ENCODE measurements at regions not wholly inside any gene's neighbourhood (a gene's known extent, or its start where the extent isn't known, plus 50 kb on each side); places are given as distances from the start of the nearest gene placed in this dataset.

DNA sequence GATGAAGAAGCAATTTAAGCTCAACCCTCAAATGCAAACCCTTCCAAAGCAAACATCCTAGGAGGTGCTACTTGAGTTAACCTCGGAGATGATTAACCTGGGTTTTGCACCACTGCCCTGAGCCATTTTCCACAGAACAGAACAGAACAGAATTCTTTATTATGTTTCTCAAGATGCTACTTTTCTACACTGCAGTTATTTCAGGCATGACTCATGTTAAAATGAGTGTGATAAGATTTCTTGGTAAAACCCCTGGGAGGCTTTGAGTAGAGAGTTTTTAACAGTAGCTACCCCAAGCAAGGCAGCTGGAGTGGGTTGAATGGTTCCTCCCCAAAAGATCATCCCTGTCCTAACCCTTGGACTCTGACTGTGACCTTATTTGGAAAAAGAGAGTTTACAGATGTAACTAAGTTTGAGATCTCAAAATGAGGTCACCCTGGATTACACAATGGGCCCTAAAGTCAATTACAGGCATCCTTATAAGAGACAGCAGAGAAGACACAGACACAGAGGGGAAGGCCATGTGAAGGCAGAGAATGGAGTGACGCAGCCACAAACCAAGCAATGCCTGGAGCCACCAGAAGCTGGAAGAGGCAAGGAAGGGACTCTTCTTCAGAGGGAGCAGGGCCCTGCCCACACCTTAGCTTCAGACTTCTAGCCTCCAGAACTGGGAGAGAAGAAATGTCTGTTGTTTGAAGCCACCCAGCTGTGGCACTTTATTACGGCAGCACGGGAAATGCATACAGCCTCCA lies 153.4 kb downstream of the ETS2 start:
- no peak for FAIRE-seq
- Histone ChIP-seq H3K36me3 (ENCODE audit: control insufficient read depth in 2 of 2, extremely low read depth in 1 of 2, insufficient read depth in 2 of 2, low read length in 2 of 2) (no peaks in the 10 kb centered on the region), H3K27me3 (ENCODE audit: control insufficient read depth in 2 of 2, insufficient read depth in 2 of 2, low read length in 2 of 2) (peaks cover 0 to 3% of the 10 kb centered on the region in 2 experiments), H3K4me2 (ENCODE audit: insufficient read depth, low read length) (no peak overlapping the region), H3K4me3 (replicated peaks in 1 of 3; ENCODE audit: insufficient read depth in 1 of 3, low read depth in 1 of 3, low read length in 3 of 3) (no peak overlapping the region), H2AFZ (ENCODE audit: low read depth, low read length) (no peak overlapping the region), H3K9me1 (replicated peaks; ENCODE audit: control insufficient read depth, extremely low read depth, insufficient read depth, low read length) (no peaks in the 10 kb centered on the region), H4K20me1 (replicated peaks; ENCODE audit: control insufficient read depth, extremely low read depth, insufficient read depth, low read length) (no peaks in the 10 kb centered on the region), H3K27ac (ENCODE audit: insufficient read depth, low read depth, low read length) (no peak overlapping the region), H3K79me2 (ENCODE audit: control insufficient read depth, insufficient read depth, low read length) (no peaks in the 10 kb centered on the region), H3K9ac (replicated peaks; ENCODE audit: extremely low read depth, insufficient read depth, low read length) (no peak overlapping the region), H3K4me1 (ENCODE audit: control insufficient read depth, extremely low read depth, insufficient read depth, low read length) (no peaks in the 10 kb centered on the region), H3K9me3 (replicated peaks; ENCODE audit: control insufficient read depth, insufficient read depth, low read length) (no peaks in the 10 kb centered on the region)
- no peak for TF ChIP-seq POLR2AphosphoS5 (IDR thresholded peaks at IDR 0.05; ENCODE audit: insufficient read depth, low read depth, low read length)
- TF ChIP-seq EZH2 (IDR thresholded peaks at IDR 0.05; ENCODE audit: borderline replicate concordance, low read depth, low read length, severe bottlenecking): no peak
- TF ChIP-seq, protein P1, sequence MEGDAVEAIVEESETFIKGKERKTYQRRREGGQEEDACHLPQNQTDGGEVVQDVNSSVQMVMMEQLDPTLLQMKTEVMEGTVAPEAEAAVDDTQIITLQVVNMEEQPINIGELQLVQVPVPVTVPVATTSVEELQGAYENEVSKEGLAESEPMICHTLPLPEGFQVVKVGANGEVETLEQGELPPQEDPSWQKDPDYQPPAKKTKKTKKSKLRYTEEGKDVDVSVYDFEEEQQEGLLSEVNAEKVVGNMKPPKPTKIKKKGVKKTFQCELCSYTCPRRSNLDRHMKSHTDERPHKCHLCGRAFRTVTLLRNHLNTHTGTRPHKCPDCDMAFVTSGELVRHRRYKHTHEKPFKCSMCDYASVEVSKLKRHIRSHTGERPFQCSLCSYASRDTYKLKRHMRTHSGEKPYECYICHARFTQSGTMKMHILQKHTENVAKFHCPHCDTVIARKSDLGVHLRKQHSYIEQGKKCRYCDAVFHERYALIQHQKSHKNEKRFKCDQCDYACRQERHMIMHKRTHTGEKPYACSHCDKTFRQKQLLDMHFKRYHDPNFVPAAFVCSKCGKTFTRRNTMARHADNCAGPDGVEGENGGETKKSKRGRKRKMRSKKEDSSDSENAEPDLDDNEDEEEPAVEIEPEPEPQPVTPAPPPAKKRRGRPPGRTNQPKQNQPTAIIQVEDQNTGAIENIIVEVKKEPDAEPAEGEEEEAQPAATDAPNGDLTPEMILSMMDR (IDR thresholded peaks at IDR 0.05; ENCODE audit: extremely low read depth in 1 of 2, insufficient read depth in 1 of 2, low read depth in 1 of 2, low read length in 2 of 2): no peak
- TF ChIP-seq MYC (IDR thresholded peaks at IDR 0.05; ENCODE audit: low read depth, low read length): no peak
- ChIA-PET CTCF (interaction anchor here (0.6 kb wide), 1 partner anchor 71 kb away, joined by 3 read pairs; no protein-coding TSS in a partner anchor), POLR2A (no interaction called here)
- dilution Hi-C loops (cut with MboI; ENCODE audit: extremely low pct_ligation_motif_present, low sequenced_read_pairs): no loop called here
- intact Hi-C loops (cut with micrococcal nuclease): no loop called here
- BruUV-seq (replicated peaks): no TSS peak
- no peak for DNase-seq (ENCODE audit: low read depth, low spot score)

- Histone ChIP-seq H2AFZ (ENCODE audit: low read depth, low read length) (no peak overlapping the region), H3K4me1 (ENCODE audit: control insufficient read depth, extremely low read depth, insufficient read depth, low read length) (no peaks in the 10 kb centered on the region), H3K4me3 (replicated peaks in 1 of 3; ENCODE audit: insufficient read depth in 1 of 3, low read depth in 1 of 3, low read length in 3 of 3) (no peak overlapping the region), H3K9me3 (replicated peaks; ENCODE audit: control insufficient read depth, insufficient read depth, low read length) (no peaks in the 10 kb centered on the region), H3K9ac (replicated peaks; ENCODE audit: extremely low read depth, insufficient read depth, low read length) (no peak overlapping the region), H3K36me3 (ENCODE audit: control insufficient read depth in 2 of 2, extremely low read depth in 1 of 2, insufficient read depth in 2 of 2, low read length in 2 of 2) (no peaks in the 10 kb centered on the region), H3K9me1 (replicated peaks; ENCODE audit: control insufficient read depth, extremely low read depth, insufficient read depth, low read length) (no peaks in the 10 kb centered on the region), H4K20me1 (replicated peaks; ENCODE audit: control insufficient read depth, extremely low read depth, insufficient read depth, low read length) (no peaks in the 10 kb centered on the region), H3K79me2 (ENCODE audit: control insufficient read depth, insufficient read depth, low read length) (no peaks in the 10 kb centered on the region), H3K27me3 (ENCODE audit: control insufficient read depth in 2 of 2, insufficient read depth in 2 of 2, low read length in 2 of 2) (peaks cover 0 to 3% of the 10 kb centered on the region in 2 experiments), H3K4me2 (ENCODE audit: insufficient read depth, low read length) (no peak overlapping the region), H3K27ac (ENCODE audit: insufficient read depth, low read depth, low read length) (no peak overlapping the region)
- BruUV-seq (replicated peaks): no TSS peak
- POLR2A ChIA-PET: no interaction called here
- TF ChIP-seq, protein P1 (IDR thresholded peaks at IDR 0.05; ENCODE audit: extremely low read depth in 1 of 2, insufficient read depth in 1 of 2, low read depth in 1 of 2, low read length in 2 of 2): no peak
- no peak for TF ChIP-seq EZH2 (IDR thresholded peaks at IDR 0.05; ENCODE audit: borderline replicate concordance, low read depth, low read length, severe bottlenecking)
- TF ChIP-seq JUN (IDR thresholded peaks at IDR 0.05; ENCODE audit: borderline replicate concordance, insufficient read depth, insufficient read length, low read depth): no peak
- TF ChIP-seq FOS (IDR thresholded peaks at IDR 0.05; ENCODE audit: borderline replicate concordance, insufficient read depth, low read length): no peak
- no peak for TF ChIP-seq MAX (IDR thresholded peaks at IDR 0.05; ENCODE audit: insufficient read depth, insufficient read length)
- no peak for TF ChIP-seq POLR2A (IDR thresholded peaks at IDR 0.05; ENCODE audit: low read depth, low read length)
- TF ChIP-seq POLR2AphosphoS5 (IDR thresholded peaks at IDR 0.05; ENCODE audit: insufficient read depth, low read depth, low read length): no peak
- no peak for TF ChIP-seq GATA2 (IDR thresholded peaks at IDR 0.05; ENCODE audit: insufficient read depth, insufficient read length, low read depth, low read length)
- intact Hi-C loops (cut with micrococcal nuclease) (no loop called here), dilution Hi-C loops (cut with MboI; ENCODE audit: extremely low pct_ligation_motif_present, low sequenced_read_pairs) (no loop called here)
- CTCF ChIA-PET: no interaction called here
- FAIRE-seq: no peak
- DNase-seq (ENCODE audit: low read depth, low spot score): no peak
Observed at GRCh38 chr21:38958323-38958705, 152.6 kb downstream of the ETS2 start.

Data from endothelial cell of umbilical vein (primary cell).